GM19238 (cell line): ENCODE measurements at regions not wholly inside any gene's neighbourhood (a gene's known extent, or its start where the extent isn't known, plus 50 kb on each side); places are given as distances from the start of the nearest gene placed in this dataset.
"Not testable (repeated sequence)": the region's sequence is repeated elsewhere in the genome, so short reads cannot be mapped to it uniquely, and the experiment has no call there.

ENCODE experiments used
- DNase-seq: peaks from one replicate; pipeline ENCODE4 v3.0.0; 2011; ENCODE audit warnings: low spot score; ENCODE audit not compliant: insufficient read length

DNA sequence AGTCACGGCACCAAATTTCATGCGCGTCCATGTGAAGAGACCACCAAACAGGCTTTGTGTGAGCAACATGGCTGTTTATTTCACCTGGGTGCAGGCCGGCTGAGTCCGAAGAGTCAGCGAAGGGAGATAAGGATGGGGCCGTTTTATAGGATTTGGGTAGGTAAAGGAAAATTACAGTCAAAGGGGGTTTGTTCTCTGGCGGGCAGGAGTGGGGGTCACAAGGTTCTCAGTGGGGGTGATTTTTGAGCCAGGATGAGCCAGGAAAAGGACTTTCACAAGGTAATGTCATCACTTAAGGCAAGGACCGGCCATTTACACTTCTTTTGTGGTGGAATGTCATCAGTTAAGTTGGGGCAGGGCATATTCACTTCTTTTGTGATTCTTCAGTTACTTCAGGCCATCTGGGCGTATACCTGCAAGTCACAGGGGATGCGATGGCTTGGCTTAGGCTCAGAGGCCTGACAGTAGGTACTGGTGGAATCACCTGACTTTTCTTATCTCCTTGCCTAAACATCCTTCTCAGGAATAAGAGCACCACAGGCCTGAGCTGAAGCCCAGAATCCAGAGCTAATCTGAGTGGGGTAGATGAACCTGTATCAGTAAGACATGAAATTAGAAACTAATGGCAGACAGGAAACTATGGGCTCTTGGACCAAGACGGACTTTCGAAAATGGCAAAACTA is 334.7 kb upstream of the POT1 start:
- DNase-seq = not testable (repeated sequence)

DNA sequence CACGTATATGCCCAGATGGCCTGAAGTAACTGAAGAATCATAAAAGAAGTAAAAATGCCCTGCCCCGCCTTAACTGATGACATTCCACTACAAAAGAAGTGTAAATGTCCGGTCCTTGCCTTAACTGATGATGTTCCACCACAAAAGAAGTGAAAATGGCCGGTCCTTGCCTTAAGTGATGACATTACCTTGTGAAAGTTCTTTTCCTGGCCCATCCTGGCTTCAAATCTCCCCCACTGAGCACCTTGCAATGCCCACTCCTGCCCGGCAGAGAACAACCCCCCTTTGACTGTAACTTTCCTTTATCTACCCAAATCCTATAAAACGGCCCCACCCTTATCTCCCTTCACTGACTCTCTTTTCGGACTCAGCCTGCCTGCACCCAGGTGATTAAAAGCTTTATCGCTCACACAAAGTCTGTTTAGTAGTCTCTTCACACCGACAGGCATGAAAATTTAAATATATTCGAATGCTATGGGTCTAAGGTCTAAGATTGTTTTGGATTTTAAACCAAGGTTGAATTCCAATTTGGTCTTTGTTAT is 329.3 kb upstream of the POT1 start:
- DNase-seq = not testable (repeated sequence)

- no peak for DNase-seq
Measured at GRCh38 chr7:125257617-125258016, 328.0 kb upstream of the POT1 start.

GRCh38 chr7:125256446-125256845 is 326.8 kb upstream of the POT1 start:
- no peak for DNase-seq

GRCh38 chr7:125255810-125256209 is 326.2 kb upstream of the POT1 start:
- DNase-seq = no peak

- no peak for DNase-seq
Measured at GRCh38 chr7:125254566-125254965, 324.9 kb upstream of the POT1 start.

DNA sequence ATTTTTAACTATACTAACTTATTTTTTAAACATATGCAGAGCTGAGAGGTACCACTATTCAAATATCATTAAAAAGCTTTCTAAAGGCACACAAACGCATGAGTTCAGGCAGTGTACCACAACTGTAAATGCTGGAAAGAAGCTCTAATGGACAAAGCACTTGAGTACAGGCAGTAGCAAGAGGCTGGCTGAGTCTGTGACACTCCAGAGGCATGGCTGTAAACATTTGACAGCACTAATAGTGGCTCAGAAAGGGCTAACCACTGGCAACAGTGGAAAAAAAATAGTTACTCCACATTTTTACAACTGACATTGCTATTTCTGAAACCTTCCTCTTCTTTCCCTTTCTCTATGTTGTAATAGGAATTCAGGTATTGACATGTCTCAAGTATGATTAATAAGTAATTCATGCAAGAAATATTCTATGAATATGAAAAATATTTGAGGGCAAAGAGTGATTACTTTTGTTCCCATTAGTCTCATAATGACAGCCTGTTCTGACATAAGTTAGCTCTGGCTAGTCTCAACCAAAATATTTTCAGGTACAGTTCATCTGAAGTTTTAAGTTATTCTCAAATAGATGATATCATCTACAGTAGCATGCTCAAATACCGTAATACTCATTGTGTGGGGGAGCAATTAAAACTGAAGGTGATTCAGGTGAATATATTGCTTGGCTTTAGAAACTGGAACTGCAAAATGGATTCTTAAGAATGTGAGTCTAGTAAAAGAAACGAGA is 324.0 kb upstream of the POT1 start:
- DNase-seq = no peak

DNA sequence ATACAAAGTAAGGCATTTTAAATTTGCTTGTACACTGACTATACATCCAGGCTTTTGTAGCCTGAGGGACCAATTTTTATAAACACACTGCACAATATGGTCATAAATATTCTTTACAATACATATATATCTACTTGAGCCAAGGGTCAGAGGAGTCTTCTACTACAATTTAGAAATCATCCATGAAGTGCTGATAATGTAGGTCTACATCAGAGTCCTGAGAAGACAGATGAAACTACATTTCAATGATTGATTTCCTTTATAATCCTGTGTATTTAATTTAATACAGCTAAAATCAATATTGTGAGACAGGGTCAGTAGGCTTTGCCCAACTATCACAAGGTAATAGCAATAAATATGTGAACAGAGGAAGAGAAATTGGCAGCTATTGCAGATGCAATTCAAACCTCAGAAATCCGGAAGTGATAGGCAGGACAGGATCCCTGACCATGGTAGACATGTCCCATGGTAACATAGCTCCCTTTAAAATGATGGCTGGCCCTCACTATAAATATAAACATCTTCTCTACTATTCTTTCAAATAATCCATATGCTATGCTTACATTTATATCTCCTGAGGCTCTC is 318.0 kb upstream of the POT1 start:
- DNase-seq = no peak

DNA sequence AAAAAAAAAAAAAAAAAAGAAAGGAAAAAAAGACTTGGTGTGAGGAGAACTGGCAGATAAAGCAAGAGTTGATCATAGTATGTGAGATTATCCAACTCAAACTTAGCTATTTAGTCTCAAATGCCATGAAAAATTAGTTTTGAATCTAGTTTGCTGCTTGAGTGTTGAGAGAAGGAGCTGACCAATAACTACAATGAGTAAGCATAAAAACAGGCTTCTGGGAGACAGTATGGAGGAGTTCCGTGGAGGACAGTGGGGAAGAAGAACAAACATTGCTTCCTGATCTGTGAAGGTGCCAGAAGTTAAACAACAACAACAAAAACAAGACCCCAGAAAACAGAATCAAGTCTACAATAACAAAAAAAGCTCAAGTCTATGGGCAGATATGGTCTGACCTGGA is 317.1 kb upstream of the POT1 start:
- no peak for DNase-seq

- no peak for DNase-seq
Measured at GRCh38 chr7:125241548-125241947, 311.9 kb upstream of the POT1 start.

- no peak for DNase-seq
Measured at GRCh38 chr7:125222596-125222995, 293.0 kb upstream of the POT1 start.

DNA sequence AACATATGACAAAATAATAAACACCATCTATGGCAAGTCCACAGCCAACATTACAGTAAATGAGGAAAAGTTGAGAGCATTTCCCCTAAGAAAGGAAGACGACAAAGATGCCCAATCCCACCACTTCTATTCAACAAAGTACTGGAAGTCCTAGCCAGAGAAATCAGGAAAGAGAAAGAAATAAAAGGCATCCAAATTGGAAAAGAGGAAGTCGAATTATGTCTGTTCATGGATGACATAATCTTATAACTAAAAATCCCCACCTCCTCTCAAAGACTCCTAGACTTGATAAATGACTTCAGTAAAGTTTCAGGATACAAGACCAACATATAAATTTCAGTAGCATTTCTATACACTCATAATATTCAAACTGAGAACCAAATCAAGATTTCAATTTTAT is 288.5 kb upstream of the POT1 start:
- DNase-seq = no peak

- no peak for DNase-seq
Measured at GRCh38 chr7:125201002-125201401, 271.4 kb upstream of the POT1 start.

- no peak for DNase-seq
Measured at GRCh38 chr7:125197731-125198393, 268.2 kb upstream of the POT1 start.

GRCh38 chr7:125195156-125195555 is 265.5 kb upstream of the POT1 start:
- no peak for DNase-seq

- no peak for DNase-seq
Measured at GRCh38 chr7:125193263-125193662, 263.6 kb upstream of the POT1 start.

GRCh38 chr7:125184801-125185200 is 255.2 kb upstream of the POT1 start:
- DNase-seq = no peak

GRCh38 chr7:125181569-125182267 is 252.1 kb upstream of the POT1 start:
- not testable (repeated sequence) for DNase-seq

- DNase-seq = no peak
Measured at GRCh38 chr7:125173571-125173970, 243.9 kb upstream of the POT1 start.

GRCh38 chr7:125169088-125169487 is 239.5 kb upstream of the POT1 start:
- no peak for DNase-seq

- no peak for DNase-seq
Measured at GRCh38 chr7:125154930-125155329, 225.3 kb upstream of the POT1 start.
